ENCODE measurements at regions not wholly inside any gene's neighbourhood (a gene's known extent, or its start where the extent isn't known, plus 50 kb on each side); places are given as distances from the start of the nearest gene placed in this dataset.

GRCh38 chr1:29839726-29840125 is 603.4 kb downstream of the PTPRU start:
- no peak for TF ChIP-seq CTCF (IDR thresholded peaks at IDR 0.05)
- Histone ChIP-seq H3K27ac (no peak overlapping the region), H3K27me3 (peaks cover 3 to 28% (median 10%) of the 10 kb centered on the region in 7 donors), H3K4me3 (no peak overlapping the region), H3K9me3 (peaks cover 0 to 23% (median 8%) of the 10 kb centered on the region in 11 donors), H3K4me1 (no peaks in the 10 kb centered on the region), H3K36me3 (no peaks in the 10 kb centered on the region)
- ATAC-seq, result no peak
- intact Hi-C loops (cut with DNase I), result loop anchor here in 2 of 10 donors (10.0 kb wide), 1 partner anchor 605 kb away; the partner anchor contains the start of genes MECR (in 2 of the 2) and PTPRU (in 2 of the 2)
- no peak for DNase-seq
- WGBS, 2 donors, result 67 to 70% methylated on average over 4 of the region's 4 CpGs

- no peaks in the 10 kb centered on the region for H3K4me1 ChIP-seq
- ATAC-seq, result no peak
- TF ChIP-seq CTCF (IDR thresholded peaks at IDR 0.05), result no peak
- peaks cover 0 to 28% (median 5%) of the 10 kb centered on the region in 7 donors for H3K27me3 ChIP-seq
- intact Hi-C loops (cut with DNase I), result no loop called here
- H3K36me3 ChIP-seq, result no peaks in the 10 kb centered on the region
- DNase-seq, result no peak
- WGBS, 2 donors, result 70 to 71% methylated on average over 3 of the region's 3 CpGs
- H3K4me3 ChIP-seq, result no peak overlapping the region
- peaks cover 0 to 23% (median 8%) of the 10 kb centered on the region in 11 donors for H3K9me3 ChIP-seq
- H3K27ac ChIP-seq, result no peak overlapping the region
These were observed 602.5 kb downstream of the PTPRU start for GRCh38 chr1:29838738-29839320.

- peaks cover 0 to 21% (median 5%) of the 10 kb centered on the region in 7 donors for H3K27me3 ChIP-seq
These were observed 600.6 kb downstream of the PTPRU start for GRCh38 chr1:29836651-29837646.

More at GRCh38 chr1:29836651-29837646, 600.6 kb downstream of the PTPRU start:
- ATAC-seq, result no peak
- no peak for DNase-seq
- H3K4me1 ChIP-seq, result no peaks in the 10 kb centered on the region
- WGBS, 2 donors, result 52 to 66% methylated on average over 12 of the region's 12 CpGs
- no peak overlapping the region for H3K4me3 ChIP-seq
- H3K36me3 ChIP-seq, result no peaks in the 10 kb centered on the region
- TF ChIP-seq CTCF (IDR thresholded peaks at IDR 0.05), result no peak
- H3K9me3 ChIP-seq, result peaks cover 0 to 13% (median 2%) of the 10 kb centered on the region in 11 donors
- intact Hi-C loops (cut with DNase I), result no loop called here
- no peak overlapping the region for H3K27ac ChIP-seq

Measured in heart right ventricle (tissue), 16 donors.